IPS DF 4.7 (cell line): ENCODE measurements at regions not wholly inside any gene's neighbourhood (a gene's known extent, or its start where the extent isn't known, plus 50 kb on each side); places are given as distances from the start of the nearest gene placed in this dataset.

Experiments used
- DNase-seq: peaks from one replicate; pipeline ENCODE4 v3.0.0-alpha.2; 2013; ENCODE audit warnings: low spot score; ENCODE audit errors: extremely low read depth

DNA sequence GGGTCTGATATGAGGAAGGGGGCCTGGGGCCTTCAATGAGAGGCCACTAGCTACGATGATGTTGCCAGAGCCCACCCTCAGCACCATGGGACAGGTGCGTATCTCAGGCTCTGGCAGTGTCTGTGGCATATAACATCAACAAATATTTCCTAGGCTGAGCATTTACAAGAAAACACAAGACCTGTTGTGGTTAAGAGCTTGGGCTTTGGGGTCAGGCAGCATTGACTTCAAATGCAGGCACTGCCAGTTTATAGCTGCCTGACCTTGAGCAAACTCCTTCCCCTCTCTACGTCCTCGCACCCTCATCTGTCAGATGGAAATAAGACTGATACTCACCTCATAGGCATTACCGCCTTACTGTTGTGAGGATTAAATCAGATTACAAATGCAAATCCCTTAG, 156.0 kb downstream of the KATNAL1 start:
- no peak for DNase-seq

DNA sequence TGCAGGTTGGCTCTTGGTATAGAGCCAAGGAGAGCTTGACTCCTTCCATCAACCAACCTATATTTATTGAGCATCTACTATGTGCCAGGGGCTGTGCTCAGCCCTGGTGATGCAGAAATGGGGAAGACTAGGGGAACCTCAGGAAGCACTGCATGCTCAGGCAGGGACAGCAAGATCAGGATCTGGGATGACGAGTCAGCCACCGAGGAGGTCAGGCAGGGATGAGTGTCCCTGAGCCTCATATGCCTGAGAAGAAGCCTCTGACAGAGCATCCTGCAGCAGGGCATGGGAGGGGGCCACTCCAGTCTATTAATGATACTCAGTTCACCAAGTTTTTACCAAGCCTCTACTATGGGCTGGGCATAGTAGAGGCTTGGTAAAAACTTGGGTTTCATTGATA, 158.1 kb downstream of the KATNAL1 start:
- no peak for DNase-seq

GRCh38 chr13:30148786-30149185, 158.6 kb downstream of the KATNAL1 start:
- no peak for DNase-seq

DNA sequence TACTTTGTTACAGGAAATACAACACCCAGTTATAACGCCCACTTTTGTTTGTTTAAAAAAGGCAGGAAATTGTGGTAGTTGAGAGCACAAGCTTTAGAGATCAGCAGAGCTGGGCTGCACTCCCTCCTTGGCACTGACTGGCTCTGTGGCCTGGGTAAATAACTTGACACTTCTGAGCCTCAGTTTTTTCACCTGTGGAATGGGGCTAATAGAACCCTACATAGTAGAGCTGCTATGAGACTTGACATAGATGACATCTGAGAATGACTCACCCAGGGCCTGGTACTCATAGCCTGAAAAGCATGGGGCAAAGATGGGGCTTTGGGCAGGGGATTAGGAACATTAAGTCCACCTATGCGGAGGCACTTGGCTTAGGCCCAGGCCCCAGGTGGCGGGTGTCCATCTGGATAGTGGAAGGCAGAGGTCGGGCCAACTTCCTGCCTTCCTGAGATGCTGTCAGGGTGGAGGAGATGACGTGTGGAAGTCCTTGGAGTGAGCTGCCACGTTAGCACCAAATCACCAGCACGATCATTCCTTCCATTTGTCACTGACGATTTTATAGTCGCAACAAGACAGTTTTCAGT, 159.1 kb downstream of the KATNAL1 start:
- no peak for DNase-seq

- DNase-seq: no peak
These were observed 159.9 kb downstream of the KATNAL1 start for GRCh38 chr13:30147421-30147820.

- no peak for DNase-seq
These were observed 160.3 kb downstream of the KATNAL1 start for GRCh38 chr13:30147015-30147414.

- no peak for DNase-seq
These were observed 161.5 kb downstream of the KATNAL1 start for GRCh38 chr13:30145709-30146367.

DNA sequence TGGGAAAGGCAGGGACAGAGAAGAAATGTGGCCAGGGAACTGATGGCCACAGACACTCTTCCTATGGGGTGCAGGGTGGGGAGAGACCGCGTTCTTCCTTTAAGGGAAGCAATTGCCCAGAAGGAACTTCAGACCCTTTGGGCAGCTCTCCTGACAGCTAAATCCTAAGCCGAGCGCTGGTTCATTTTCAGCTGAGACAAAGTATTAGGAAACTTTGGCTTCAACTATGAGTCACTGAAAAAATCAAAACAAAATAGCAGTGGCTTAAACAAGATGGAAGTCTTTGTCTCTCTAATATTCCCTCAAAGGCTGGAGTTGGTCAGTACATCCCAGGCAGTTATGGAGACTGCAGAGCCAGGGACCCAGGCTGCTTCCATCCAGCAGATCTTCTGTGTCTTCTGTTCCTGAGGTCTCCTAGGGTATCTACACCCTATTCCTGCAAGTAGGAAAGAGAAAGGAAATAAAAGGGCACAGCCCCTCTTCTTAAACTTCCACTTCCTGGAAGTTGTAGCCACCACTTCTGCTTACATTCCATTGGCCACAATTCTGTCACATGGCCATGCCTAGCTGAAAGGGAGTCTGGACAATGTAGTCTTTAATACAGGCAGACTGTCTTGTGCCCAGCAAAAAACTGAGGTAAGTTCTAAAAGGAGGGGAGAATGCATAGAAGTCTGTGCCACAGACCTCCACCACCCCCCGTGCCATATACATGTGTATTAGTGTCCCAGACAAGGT, 163.5 kb downstream of the KATNAL1 start:
- DNase-seq: no peak

GRCh38 chr13:30142486-30143211, 164.7 kb downstream of the KATNAL1 start:
- no peak for DNase-seq

DNA sequence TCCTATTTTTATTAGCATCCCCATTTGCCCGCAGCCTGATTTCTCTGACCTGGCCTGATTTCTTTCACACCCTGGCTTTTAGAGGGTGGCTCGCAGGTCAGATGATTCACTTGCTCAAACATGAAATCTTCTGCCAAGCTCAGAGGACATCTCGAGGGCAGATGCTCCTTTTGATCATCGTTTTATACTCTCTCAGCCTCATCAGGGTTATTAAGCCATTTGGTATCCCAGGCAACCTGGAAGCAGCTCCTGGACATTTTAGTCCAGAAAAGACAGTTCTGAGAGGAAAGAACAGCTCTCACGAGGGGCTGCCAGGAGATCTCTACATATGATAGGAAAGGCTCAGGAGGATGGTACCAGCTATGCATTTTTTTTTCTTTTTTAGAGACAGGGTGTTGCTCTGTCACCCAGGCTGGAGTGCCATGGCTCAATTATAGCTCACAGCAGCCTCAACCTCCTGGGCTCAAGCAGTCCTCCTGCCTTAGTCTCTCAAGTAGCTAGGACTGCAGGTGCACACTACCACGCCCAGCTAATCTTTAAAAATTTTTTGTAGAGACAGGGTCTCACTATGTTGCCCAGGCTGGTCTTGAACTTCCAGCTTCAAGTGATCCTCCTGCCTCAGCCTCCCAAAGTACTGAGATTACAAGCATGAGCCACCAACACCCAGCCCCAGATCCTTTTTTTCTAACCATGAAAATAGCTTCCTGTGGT, 165.4 kb downstream of the KATNAL1 start:
- DNase-seq: no peak

DNA sequence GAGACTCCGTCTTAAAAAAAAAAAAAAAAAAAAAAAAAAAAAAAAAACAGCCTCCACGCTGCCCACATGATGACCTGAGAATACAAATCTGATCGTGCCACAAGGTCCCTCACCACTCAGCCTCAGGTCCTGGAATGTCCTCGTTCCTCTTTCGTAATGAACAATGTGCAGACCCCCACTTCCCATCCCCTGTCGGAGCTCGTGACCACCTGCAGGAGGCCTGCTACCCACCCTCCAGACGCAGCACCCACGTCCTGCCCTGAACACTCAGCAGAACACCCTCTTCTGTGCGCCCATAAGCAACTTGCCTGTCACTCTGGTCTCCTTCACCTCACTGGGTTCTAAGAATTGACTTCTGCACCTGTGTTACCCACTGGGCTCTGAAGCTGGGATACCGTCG, 166.4 kb downstream of the KATNAL1 start:
- no peak for DNase-seq

DNA sequence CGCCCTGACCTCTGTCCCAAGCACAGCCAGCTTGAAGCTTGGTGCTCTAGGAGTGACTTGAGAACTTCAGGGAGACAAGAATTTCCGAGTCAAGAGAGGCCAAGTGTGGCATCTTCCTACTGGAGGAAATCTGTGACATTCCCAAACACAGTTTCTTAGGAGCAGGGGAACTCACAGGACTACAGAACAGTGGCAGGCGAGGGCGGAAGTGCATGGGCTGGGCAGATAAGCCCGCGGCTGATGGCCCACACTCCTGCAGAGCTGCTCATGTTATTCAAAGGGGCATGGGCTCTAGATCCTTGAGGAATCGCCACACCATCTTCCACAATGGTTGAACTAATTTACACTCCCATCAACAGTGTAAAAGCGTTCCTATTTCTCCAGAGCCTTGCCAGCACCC, 168.8 kb downstream of the KATNAL1 start:
- DNase-seq: no peak

DNA sequence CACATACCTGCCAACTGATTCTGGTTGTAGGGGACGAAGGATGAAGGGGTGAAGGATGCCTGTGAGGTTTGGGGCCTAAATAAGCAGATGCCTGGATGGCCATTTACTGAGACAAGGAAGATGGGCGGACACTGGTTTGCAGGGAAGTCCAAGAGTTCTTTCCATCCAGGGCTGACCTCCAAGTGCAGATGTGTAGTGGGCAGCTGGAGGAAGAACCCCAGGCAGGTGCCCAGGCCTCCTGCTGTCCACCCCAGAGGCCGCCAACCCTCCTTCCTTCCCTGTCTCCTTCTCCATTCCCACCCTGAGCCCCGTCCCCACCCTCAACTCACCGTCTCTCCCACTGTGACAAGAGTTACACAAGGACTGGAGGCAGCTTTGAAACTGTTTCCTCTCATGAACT, 171.5 kb downstream of the KATNAL1 start:
- DNase-seq: no peak

DNA sequence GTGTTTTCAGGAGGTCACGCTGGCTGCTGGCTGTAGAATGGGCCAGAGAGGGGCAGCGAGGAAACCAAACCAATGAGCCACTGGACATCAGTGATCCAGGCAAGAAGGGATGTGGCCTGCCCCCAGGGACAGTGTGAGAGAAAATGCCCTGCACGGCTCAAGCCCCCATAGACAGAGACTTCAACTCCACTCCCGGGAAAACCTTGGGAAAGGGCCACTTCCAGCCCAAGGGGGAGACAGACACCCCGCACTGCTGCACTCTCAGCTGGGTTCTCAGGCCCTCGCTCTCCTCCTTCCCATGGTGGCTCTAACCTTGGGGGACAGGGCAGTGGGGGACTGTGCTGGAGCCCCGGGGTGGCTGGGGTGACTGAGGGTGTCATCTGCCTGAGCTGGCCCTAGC, 172.0 kb downstream of the KATNAL1 start:
- no peak for DNase-seq

GRCh38 chr13:30134578-30134977, 172.8 kb downstream of the KATNAL1 start:
- DNase-seq: no peak

GRCh38 chr13:30133996-30134395, 173.4 kb downstream of the KATNAL1 start:
- DNase-seq: no peak

GRCh38 chr13:30133554-30133912, 173.8 kb downstream of the KATNAL1 start:
- DNase-seq: no peak

DNA sequence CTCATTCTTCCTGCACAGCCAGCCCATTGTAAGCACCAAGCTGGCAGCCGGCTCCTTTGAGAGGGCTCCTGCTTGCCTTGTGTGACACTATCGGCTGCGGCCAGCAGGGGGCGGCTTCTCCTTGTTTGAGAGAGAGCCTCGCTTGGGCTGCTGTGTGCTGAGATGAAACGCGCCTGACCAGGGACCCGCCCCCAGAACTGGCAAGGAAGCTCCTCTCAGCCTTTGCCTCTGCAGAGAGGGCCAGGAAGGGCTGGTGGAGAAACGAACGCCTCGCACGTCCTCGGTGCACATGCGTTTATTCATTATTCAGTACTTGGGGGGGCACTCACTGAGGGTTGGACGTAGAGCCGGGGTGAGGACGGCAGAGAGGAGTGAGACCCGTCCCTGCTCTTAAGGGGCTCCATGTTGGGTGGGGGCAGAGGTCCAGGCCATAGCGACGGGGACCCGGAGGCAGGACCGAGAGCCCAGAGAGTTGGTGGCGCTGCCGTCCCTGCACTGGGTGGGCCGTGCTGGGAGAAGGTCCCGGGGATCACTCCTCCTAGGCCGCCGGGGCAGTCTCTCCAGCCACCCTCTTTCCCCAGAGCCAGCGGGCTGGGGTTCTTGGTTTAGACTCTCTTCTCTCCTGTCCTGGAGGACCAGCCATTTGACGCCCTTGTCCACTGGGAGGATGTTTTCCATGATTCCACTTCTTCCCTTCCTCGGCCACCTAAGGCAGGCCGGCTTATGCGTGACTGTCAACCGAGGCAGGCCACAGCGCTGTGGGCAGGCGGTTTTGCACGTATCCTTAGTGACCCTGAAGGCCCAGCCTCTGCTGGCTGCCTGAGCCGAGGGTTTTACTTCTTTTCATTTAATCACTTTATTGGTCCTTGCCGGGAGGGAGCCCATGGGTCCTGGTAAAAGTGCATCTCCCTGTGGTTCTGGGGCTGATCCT, 174.5 kb downstream of the KATNAL1 start:
- DNase-seq: peak; percentile 78

DNA sequence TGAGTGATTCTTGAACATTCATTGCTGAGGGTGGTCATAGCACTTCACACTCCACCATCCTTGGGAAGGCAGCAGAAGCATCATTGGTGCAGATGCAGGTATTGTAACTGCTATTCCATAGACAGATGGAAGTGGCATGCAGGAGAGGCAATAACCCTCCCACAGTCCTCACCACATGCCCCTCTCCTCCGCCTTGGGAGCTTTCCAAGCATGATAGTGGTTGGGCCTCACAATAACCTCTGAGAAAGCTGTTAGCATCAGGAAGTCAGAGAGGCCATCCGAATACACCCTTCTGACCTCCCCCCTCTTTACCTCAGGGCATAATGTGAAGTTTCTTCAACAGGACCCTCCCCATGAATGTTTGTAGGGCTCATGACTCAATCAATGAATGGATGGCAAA, 177.9 kb downstream of the KATNAL1 start:
- DNase-seq: no peak

- DNase-seq: no peak
These were observed 178.8 kb downstream of the KATNAL1 start for GRCh38 chr13:30128591-30128990.

GRCh38 chr13:30128095-30128494, 179.3 kb downstream of the KATNAL1 start:
- DNase-seq: no peak
